GM23338 (cell line): ENCODE measurements at regions not wholly inside any gene's neighbourhood (a gene's known extent, or its start where the extent isn't known, plus 50 kb on each side); places are given as distances from the start of the nearest gene placed in this dataset.

Experiments used
- ATAC-seq: fragments of 200-7000 bp; cut with Tn5 transposase; 3 replicates; pipeline ENCODE4 v1.9.1; 2020
- DNase-seq: peaks from one replicate; pipeline ENCODE4 v3.0.0-alpha.2; 2015; ENCODE audit warnings: low spot score
- H2AFZ ChIP-seq: fragments of 200-600 bp; sonication (generic); 2 replicates; pipeline ENCODE4 v1.8.0; 2016; ENCODE audit warnings: antibody characterized with exemption, mild to moderate bottlenecking, moderate library complexity
- H3F3A ChIP-seq: fragments of 200-600 bp; sonication (generic); replicated peaks from 2 replicates; pipeline ENCODE4 v1.8.0; 2017; ENCODE audit warnings: antibody characterized with exemption, mixed run types, low read depth
- H3K27ac ChIP-seq: fragments of 200-600 bp; sonication (generic); 2 replicates; pipeline ENCODE4 v1.6.1; 2016; ENCODE audit warnings: low read depth
- H3K27me3 ChIP-seq: fragments of 200-600 bp; sonication (generic); 2 replicates; pipeline ENCODE4 v1.8.0; 2016; ENCODE audit warnings: mild to moderate bottlenecking, mixed run types, moderate library complexity; ENCODE audit not compliant: insufficient read depth
- H3K36me3 ChIP-seq: fragments of 200-600 bp; sonication (generic); 2 replicates; pipeline ENCODE4 v1.8.0; 2016; ENCODE audit warnings: mild to moderate bottlenecking; ENCODE audit not compliant: insufficient read depth
- H3K4me1 ChIP-seq: fragments of 200-600 bp; sonication (generic); 2 replicates; pipeline ENCODE4 v1.8.0; 2016; ENCODE audit warnings: mild to moderate bottlenecking, moderate library complexity; ENCODE audit not compliant: insufficient read depth
- H3K4me2 ChIP-seq: fragments of 200-600 bp; sonication (generic); 2 replicates; pipeline ENCODE4 v1.7.1; 2017; ENCODE audit warnings: mixed run types
- H3K4me3 ChIP-seq: fragments of 200-600 bp; sonication (generic); 2 replicates; pipeline ENCODE4 v1.6.1; 2016; ENCODE audit warnings: mixed run types
- H3K79me2 ChIP-seq: fragments of 200-600 bp; sonication (generic); replicated peaks from 2 replicates; pipeline ENCODE4 v1.8.0; 2017; ENCODE audit warnings: mild to moderate bottlenecking; ENCODE audit not compliant: insufficient read depth
- H3K9me2 ChIP-seq: fragments of 200-600 bp; sonication (generic); 2 replicates; pipeline ENCODE4 v1.8.0; 2017; ENCODE audit not compliant: insufficient read depth
- H4K20me1 ChIP-seq: fragments of 200-600 bp; sonication (generic); replicated peaks from 2 replicates; pipeline ENCODE4 v1.8.0; 2017; ENCODE audit warnings: mild to moderate bottlenecking; ENCODE audit not compliant: insufficient read depth
- H3K27ac Mint-ChIP-seq: 2 replicates; pipeline ENCODE4 v1.8.0; 2020; ENCODE audit warnings: inconsistent platforms, mild to moderate bottlenecking, moderate library complexity, mixed read lengths
- H3K27me3 Mint-ChIP-seq: 3 replicates; pipeline ENCODE4 v1.8.0; 2022; ENCODE audit warnings: low read depth, mild to moderate bottlenecking, moderate library complexity, mixed read lengths, inconsistent platforms; ENCODE audit not compliant: insufficient read depth, poor library complexity
- H3K36me3 Mint-ChIP-seq: 3 replicates; pipeline ENCODE4 v1.8.0; 2021; ENCODE audit warnings: low read depth, mild to moderate bottlenecking, inconsistent platforms, moderate library complexity, mixed read lengths
- H3K4me1 Mint-ChIP-seq: 3 replicates; pipeline ENCODE4 v1.8.0; 2020; ENCODE audit warnings: mild to moderate bottlenecking, inconsistent platforms, mixed read lengths
- H3K4me3 Mint-ChIP-seq: 3 replicates; pipeline ENCODE4 v1.8.0; 2021; ENCODE audit warnings: moderate library complexity, mild to moderate bottlenecking, inconsistent platforms, mixed read lengths
- H3K9me3 Mint-ChIP-seq: 3 replicates; pipeline ENCODE4 v1.8.0; 2020; ENCODE audit warnings: moderate library complexity, mild to moderate bottlenecking, inconsistent platforms, mixed read lengths
- EZH2 ChIP-seq: fragments of 200-600 bp; sonication (generic); IDR thresholded peaks from one replicate; pipeline ENCODE4 v1.8.0; 2017; ENCODE audit warnings: antibody characterized with exemption, mild to moderate bottlenecking, low read depth; ENCODE audit not compliant: unreplicated experiment
- EZH2phosphoT487 ChIP-seq: fragments of 200-600 bp; sonication (generic); IDR thresholded peaks from one replicate; pipeline ENCODE4 v1.8.1; 2018; ENCODE audit warnings: antibody characterized with exemption; ENCODE audit not compliant: unreplicated experiment
- POLR2AphosphoS5 ChIP-seq: IDR thresholded peaks from 2 replicates; pipeline ENCODE4 v1.6.1; 2016; ENCODE audit warnings: antibody characterized with exemption, low read depth
- ZNF331 ChIP-seq: fragments of 250-450 bp; sonication (Bioruptor Pico); IDR thresholded peaks from 2 replicates; pipeline ENCODE4 v1.5.0; 2020; ENCODE audit warnings: low read depth, mild to moderate bottlenecking, moderate library complexity
- TF ChIP-seq, protein P1 (sequence below): fragments of 250-450 bp; sonication (Bioruptor Pico); IDR thresholded peaks from 2 replicates; pipeline ENCODE4 v1.5.0; 2020; ENCODE audit warnings: mild to moderate bottlenecking, moderate library complexity
- TF ChIP-seq, protein P2 (sequence below): IDR thresholded peaks from 2 replicates; pipeline ENCODE4 v1.6.1; 2016; ENCODE audit warnings: antibody characterized with exemption
- TF ChIP-seq, protein P3 (sequence below), 2 experiments: fragments of 200-600 bp in 1 of 2; sonication (generic) in 1 of 2; conservative IDR thresholded peaks; 2 replicates each; pipeline versions ENCODE4 v1.5.1 to v1.6.1; 2016 to 2017; ENCODE audit warnings: antibody characterized with exemption in 2 of 2, low read depth in 2 of 2, mild to moderate bottlenecking in 2 of 2, moderate library complexity in 1 of 2

DNA sequence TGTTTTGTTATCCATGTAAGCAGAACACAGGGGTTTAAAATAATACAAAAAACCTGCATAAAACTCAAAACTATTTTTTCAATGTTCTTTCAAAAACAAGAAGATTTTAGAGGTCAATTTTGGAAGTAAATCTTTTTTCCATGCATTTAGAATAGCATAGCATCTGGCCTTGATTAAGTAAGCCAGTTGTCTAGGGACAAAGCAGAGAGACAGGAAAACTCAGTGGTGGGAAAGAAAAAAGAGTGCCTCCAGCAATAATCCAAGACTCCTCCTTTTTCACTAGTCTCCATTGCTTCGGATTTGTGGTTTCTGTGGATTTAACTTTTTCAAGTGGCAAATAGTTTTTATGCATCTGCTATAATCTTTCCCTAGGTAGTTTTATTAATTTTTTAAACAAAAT is 88.9 kb downstream of the SUCNR1 start (continued):
- TF ChIP-seq, protein P1, sequence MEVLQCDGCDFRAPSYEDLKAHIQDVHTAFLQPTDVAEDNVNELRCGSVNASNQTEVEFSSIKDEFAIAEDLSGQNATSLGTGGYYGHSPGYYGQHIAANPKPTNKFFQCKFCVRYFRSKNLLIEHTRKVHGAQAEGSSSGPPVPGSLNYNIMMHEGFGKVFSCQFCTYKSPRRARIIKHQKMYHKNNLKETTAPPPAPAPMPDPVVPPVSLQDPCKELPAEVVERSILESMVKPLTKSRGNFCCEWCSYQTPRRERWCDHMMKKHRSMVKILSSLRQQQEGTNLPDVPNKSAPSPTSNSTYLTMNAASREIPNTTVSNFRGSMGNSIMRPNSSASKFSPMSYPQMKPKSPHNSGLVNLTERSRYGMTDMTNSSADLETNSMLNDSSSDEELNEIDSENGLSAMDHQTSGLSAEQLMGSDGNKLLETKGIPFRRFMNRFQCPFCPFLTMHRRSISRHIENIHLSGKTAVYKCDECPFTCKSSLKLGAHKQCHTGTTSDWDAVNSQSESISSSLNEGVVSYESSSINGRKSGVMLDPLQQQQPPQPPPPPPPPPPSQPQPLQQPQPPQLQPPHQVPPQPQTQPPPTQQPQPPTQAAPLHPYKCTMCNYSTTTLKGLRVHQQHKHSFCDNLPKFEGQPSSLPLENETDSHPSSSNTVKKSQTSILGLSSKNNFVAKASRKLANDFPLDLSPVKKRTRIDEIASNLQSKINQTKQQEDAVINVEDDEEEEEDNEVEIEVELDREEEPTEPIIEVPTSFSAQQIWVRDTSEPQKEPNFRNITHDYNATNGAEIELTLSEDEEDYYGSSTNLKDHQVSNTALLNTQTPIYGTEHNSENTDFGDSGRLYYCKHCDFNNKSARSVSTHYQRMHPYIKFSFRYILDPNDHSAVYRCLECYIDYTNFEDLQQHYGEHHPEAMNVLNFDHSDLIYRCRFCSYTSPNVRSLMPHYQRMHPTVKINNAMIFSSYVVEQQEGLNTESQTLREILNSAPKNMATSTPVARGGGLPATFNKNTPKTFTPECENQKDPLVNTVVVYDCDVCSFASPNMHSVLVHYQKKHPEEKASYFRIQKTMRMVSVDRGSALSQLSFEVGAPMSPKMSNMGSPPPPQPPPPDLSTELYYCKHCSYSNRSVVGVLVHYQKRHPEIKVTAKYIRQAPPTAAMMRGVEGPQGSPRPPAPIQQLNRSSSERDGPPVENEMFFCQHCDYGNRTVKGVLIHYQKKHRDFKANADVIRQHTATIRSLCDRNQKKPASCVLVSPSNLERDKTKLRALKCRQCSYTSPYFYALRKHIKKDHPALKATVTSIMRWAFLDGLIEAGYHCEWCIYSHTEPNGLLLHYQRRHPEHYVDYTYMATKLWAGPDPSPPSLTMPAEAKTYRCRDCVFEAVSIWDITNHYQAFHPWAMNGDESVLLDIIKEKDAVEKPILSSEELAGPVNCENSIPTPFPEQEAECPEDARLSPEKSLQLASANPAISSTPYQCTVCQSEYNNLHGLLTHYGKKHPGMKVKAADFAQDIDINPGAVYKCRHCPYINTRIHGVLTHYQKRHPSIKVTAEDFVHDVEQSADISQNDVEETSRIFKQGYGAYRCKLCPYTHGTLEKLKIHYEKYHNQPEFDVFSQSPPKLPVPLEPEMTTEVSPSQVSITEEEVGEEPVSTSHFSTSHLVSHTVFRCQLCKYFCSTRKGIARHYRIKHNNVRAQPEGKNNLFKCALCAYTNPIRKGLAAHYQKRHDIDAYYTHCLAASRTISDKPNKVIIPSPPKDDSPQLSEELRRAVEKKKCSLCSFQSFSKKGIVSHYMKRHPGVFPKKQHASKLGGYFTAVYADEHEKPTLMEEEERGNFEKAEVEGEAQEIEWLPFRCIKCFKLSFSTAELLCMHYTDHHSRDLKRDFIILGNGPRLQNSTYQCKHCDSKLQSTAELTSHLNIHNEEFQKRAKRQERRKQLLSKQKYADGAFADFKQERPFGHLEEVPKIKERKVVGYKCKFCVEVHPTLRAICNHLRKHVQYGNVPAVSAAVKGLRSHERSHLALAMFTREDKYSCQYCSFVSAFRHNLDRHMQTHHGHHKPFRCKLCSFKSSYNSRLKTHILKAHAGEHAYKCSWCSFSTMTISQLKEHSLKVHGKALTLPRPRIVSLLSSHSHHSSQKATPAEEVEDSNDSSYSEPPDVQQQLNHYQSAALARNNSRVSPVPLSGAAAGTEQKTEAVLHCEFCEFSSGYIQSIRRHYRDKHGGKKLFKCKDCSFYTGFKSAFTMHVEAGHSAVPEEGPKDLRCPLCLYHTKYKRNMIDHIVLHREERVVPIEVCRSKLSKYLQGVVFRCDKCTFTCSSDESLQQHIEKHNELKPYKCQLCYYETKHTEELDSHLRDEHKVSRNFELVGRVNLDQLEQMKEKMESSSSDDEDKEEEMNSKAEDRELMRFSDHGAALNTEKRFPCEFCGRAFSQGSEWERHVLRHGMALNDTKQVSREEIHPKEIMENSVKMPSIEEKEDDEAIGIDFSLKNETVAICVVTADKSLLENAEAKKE = no peak
- TF ChIP-seq EZH2 (no peak), EZH2phosphoT487 (no peak)

DNA sequence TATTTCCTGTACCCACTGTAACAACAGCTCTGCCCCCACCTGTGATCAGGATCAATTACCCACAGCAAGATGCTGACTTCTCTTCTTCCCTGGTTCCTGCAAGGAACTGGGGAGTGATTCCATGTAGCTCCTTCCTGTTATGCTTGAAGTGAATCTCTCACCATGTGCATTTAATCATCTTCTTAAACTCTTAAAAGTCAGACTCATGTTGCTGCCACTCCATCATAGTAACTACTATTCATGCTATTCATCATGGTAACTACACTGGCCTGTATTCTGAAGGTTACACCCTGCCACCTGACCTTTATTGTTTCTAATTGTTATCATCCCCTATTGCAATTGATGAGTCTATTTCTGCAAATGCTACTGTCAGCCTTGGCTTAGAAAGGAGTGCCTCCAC is 89.5 kb downstream of the SUCNR1 start:
- H3K4me3 Mint-ChIP-seq = no peak overlapping the region
- DNase-seq = no peak
- H3K4me1 ChIP-seq = no peaks in the 10 kb centered on the region
- H3K27me3 ChIP-seq = no peaks in the 10 kb centered on the region
- no peak overlapping the region for H3K4me3 ChIP-seq
- H3K27ac ChIP-seq = no peak overlapping the region
- H3K9me3 Mint-ChIP-seq = no peaks in the 10 kb centered on the region
- no peaks in the 10 kb centered on the region for H3K27me3 Mint-ChIP-seq
- H3F3A ChIP-seq = no peaks in the 10 kb centered on the region
- no peak overlapping the region for H3K27ac Mint-ChIP-seq
- H3K4me2 ChIP-seq = no peak overlapping the region
- H3K36me3 Mint-ChIP-seq = no peaks in the 10 kb centered on the region
- H3K4me1 Mint-ChIP-seq = no peaks in the 10 kb centered on the region
- H4K20me1 ChIP-seq = no peaks in the 10 kb centered on the region
- H3K36me3 ChIP-seq = no peaks in the 10 kb centered on the region
- ATAC-seq = no peak
- H2AFZ ChIP-seq = no peak overlapping the region
- H3K79me2 ChIP-seq = no peaks in the 10 kb centered on the region
- no peaks in the 10 kb centered on the region; the same call in 1 of the 2 replicates for H3K9me2 ChIP-seq
- TF ChIP-seq POLR2AphosphoS5 (no peak), EZH2 (no peak), ZNF331 (CRISPR knock-in tag) (no peak)
- TF ChIP-seq, protein P1 = no peak
- TF ChIP-seq, protein P2, sequence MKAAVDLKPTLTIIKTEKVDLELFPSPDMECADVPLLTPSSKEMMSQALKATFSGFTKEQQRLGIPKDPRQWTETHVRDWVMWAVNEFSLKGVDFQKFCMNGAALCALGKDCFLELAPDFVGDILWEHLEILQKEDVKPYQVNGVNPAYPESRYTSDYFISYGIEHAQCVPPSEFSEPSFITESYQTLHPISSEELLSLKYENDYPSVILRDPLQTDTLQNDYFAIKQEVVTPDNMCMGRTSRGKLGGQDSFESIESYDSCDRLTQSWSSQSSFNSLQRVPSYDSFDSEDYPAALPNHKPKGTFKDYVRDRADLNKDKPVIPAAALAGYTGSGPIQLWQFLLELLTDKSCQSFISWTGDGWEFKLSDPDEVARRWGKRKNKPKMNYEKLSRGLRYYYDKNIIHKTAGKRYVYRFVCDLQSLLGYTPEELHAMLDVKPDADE = no peak
- TF ChIP-seq, protein P3, sequence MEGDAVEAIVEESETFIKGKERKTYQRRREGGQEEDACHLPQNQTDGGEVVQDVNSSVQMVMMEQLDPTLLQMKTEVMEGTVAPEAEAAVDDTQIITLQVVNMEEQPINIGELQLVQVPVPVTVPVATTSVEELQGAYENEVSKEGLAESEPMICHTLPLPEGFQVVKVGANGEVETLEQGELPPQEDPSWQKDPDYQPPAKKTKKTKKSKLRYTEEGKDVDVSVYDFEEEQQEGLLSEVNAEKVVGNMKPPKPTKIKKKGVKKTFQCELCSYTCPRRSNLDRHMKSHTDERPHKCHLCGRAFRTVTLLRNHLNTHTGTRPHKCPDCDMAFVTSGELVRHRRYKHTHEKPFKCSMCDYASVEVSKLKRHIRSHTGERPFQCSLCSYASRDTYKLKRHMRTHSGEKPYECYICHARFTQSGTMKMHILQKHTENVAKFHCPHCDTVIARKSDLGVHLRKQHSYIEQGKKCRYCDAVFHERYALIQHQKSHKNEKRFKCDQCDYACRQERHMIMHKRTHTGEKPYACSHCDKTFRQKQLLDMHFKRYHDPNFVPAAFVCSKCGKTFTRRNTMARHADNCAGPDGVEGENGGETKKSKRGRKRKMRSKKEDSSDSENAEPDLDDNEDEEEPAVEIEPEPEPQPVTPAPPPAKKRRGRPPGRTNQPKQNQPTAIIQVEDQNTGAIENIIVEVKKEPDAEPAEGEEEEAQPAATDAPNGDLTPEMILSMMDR (conservative IDR thresholded peaks at IDR 0.05; ENCODE audit: low read depth in 2 of 2) = no peak
